Posterior cingulate gyrus (tissue), 11 donors: ENCODE measurements at regions not wholly inside any gene's neighbourhood (a gene's known extent, or its start where the extent isn't known, plus 50 kb on each side); places are given as distances from the start of the nearest gene placed in this dataset.

Experiments used
- DNase-seq, 10 donors: peaks; one replicate each; pipeline versions ENCODE4 v3.0.0 to v3.0.0-alpha.2; 2020 to 2021; ENCODE audit warnings: mixed read lengths in 3 of 10
- intact Hi-C: fragments of 100-400 bp; cut with DNase I; formaldehyde crosslinking; loops from one replicate; pipeline ENCODE4 v1.15.1; 2023

GRCh38 chr1:185681034-185681633, 53.1 kb upstream of the HMCN1 start:
- DNase-seq = no peak
- intact Hi-C loops = loop anchor here (5.0 kb wide), 1 partner anchor 869 kb away; no protein-coding TSS in a partner anchor

GRCh38 chr1:185680453-185680852, 53.7 kb upstream of the HMCN1 start:
- no peak for DNase-seq
- intact Hi-C loops = loop anchor here (5.0 kb wide), 1 partner anchor 868 kb away; no protein-coding TSS in a partner anchor

- intact Hi-C loops = loop anchor here (10.0 kb wide), 1 partner anchor 364 kb away; the partner anchor contains the start of gene IVNS1ABP
- no peak for DNase-seq
Observed at GRCh38 chr1:185679220-185679619, 55.0 kb upstream of the HMCN1 start.

- no peak for DNase-seq
- intact Hi-C loops = loop anchor here (10.0 kb wide), 1 partner anchor 362 kb away; the partner anchor contains the start of gene IVNS1ABP
Observed at GRCh38 chr1:185676969-185677368, 57.2 kb upstream of the HMCN1 start.

- intact Hi-C loops = loop anchor here (10.0 kb wide), 1 partner anchor 359 kb away; the partner anchor contains the start of gene IVNS1ABP
- DNase-seq = no peak
Observed at GRCh38 chr1:185674201-185674600, 60.0 kb upstream of the HMCN1 start.

- intact Hi-C loops = loop anchor here (10.0 kb wide), 1 partner anchor 358 kb away; the partner anchor contains the start of gene IVNS1ABP
- DNase-seq = no peak
Observed at GRCh38 chr1:185672719-185673360, 61.4 kb upstream of the HMCN1 start.

- intact Hi-C loops = loop anchor here (10.0 kb wide), 1 partner anchor 355 kb away; the partner anchor contains the start of gene IVNS1ABP
Observed at GRCh38 chr1:185670187-185670627, 64.0 kb upstream of the HMCN1 start.

GRCh38 chr1:185668013-185668412, 66.2 kb upstream of the HMCN1 start:
- intact Hi-C loops = no loop called here
- no peak for DNase-seq

More at GRCh38 chr1:185670187-185670627, 64.0 kb upstream of the HMCN1 start:
- DNase-seq = no peak

GRCh38 chr1:185666582-185666981, 67.6 kb upstream of the HMCN1 start:
- DNase-seq = no peak
- intact Hi-C loops = no loop called here

GRCh38 chr1:185663771-185664296, 70.4 kb upstream of the HMCN1 start:
- intact Hi-C loops = no loop called here

GRCh38 chr1:185663332-185663731, 70.9 kb upstream of the HMCN1 start:
- DNase-seq = no peak
- intact Hi-C loops = no loop called here

More at GRCh38 chr1:185663771-185664296, 70.4 kb upstream of the HMCN1 start:
- DNase-seq = no peak

GRCh38 chr1:185661971-185662370, 72.2 kb upstream of the HMCN1 start:
- no peak for DNase-seq
- intact Hi-C loops = no loop called here

GRCh38 chr1:185656663-185657062, 77.5 kb upstream of the HMCN1 start:
- intact Hi-C loops = no loop called here
- no peak for DNase-seq

- intact Hi-C loops = no loop called here
Observed at GRCh38 chr1:185654952-185655314, 79.3 kb upstream of the HMCN1 start.

GRCh38 chr1:185654199-185654951, 79.8 kb upstream of the HMCN1 start:
- DNase-seq = no peak
- intact Hi-C loops = no loop called here

More at GRCh38 chr1:185654952-185655314, 79.3 kb upstream of the HMCN1 start:
- DNase-seq = no peak

- intact Hi-C loops = no loop called here
- DNase-seq = no peak
Observed at GRCh38 chr1:185653615-185654014, 80.6 kb upstream of the HMCN1 start.

GRCh38 chr1:185652348-185652747, 81.8 kb upstream of the HMCN1 start:
- no peak for DNase-seq
- intact Hi-C loops = no loop called here

GRCh38 chr1:185650602-185651230, 83.5 kb upstream of the HMCN1 start:
- no peak for DNase-seq
- intact Hi-C loops = no loop called here

- intact Hi-C loops = no loop called here
- DNase-seq = peak in 3 of 10 donors; percentile 62 to 74 (median 64)
Observed at GRCh38 chr1:185648858-185649589, 85.2 kb upstream of the HMCN1 start.
